ENCODE measurements at regions not wholly inside any gene's neighbourhood (a gene's known extent, or its start where the extent isn't known, plus 50 kb on each side); places are given as distances from the start of the nearest gene placed in this dataset.

GRCh38 chr16:60150907-60151306 lies 1416.8 kb upstream of the GOT2 start:
- TF ChIP-seq CTCF (IDR thresholded peaks at IDR 0.05) (no peak), POLR2A (IDR thresholded peaks at IDR 0.05) (no peak)
